ENCODE measurements at regions not wholly inside any gene's neighbourhood (a gene's known extent, or its start where the extent isn't known, plus 50 kb on each side); places are given as distances from the start of the nearest gene placed in this dataset.

DNA sequence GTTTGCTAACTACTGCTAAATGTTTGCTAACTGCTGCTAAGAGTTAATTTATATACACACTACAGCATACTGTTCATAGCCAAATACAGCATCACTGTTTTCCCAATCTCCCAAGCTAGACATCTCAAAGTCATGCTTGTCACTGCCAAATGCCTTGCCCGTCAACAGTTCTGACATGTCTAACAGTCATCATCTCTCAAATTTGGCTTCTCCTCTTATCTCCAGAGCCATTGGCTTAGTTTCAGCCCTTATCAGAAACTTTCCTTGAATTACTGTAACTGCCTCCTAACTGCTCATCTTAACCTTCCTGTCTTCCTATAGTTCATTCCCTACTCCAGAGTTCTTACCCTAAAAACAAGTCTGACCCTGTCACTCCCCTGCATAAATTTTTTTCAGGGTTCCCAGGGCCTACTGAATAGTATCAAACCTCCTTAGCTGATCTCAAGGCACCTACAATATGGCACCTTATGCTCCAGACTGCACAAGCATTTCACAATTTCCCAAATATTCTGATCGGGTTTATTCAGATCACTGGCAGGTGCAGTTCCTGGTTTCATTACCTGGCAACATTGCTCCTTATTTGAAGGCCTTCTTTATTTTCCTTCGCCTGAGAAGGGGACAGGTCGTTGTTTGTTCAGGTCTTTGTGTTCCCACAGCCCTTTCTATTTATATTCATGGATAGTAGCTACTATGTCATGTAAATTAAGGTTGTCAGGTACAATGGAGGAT is 55.9 kb upstream of the ANKRD55 start:
- H4K20me1 ChIP-seq (ENCODE audit: insufficient read depth): no peaks in the 10 kb centered on the region
- peak overlapping the region in 1 of 2 experiments; percentile 50; a peak in 2 of 4 replicates for H3K27ac ChIP-seq (ENCODE audit: low read depth in 2 of 2, low read length in 1 of 2)
- DNase-seq: no peak
- 80% methylated on average over 4 of the region's 4 CpGs for WGBS (ENCODE audit: low lambda C conversion rate)
- peaks cover 15% of the 10 kb centered on the region for H3F3A ChIP-seq (replicated peaks; ENCODE audit: insufficient read depth)
- ChIA-PET POLR2A (no interaction called here), CTCF (interaction anchor here (1.3 to 2.6 kb wide), 3 partner anchors 15 to 549 kb away, joined by 4 to 6 read pairs (median 6); no protein-coding TSS in a partner anchor)
- H3K4me1 ChIP-seq (ENCODE audit: control insufficient read depth in 1 of 2, insufficient read depth in 2 of 2, low read depth in 1 of 2, low read length in 1 of 2): peaks cover 9 to 20% of the 10 kb centered on the region in 2 experiments
- H3K4me3 ChIP-seq (ENCODE audit: low read depth in 2 of 2, low read length in 1 of 2): no peak overlapping the region
- H3K9me2 ChIP-seq: no peaks in the 10 kb centered on the region
- no peaks in the 10 kb centered on the region for H3K9me3 ChIP-seq
- H3K27me3 ChIP-seq (ENCODE audit: insufficient read depth): no peaks in the 10 kb centered on the region
- H3K4me2 ChIP-seq: no peak overlapping the region
- no peaks in the 10 kb centered on the region for H3K79me2 ChIP-seq (ENCODE audit: insufficient read depth)
- H3K36me3 ChIP-seq (replicated peaks in 1 of 2; ENCODE audit: control insufficient read depth in 1 of 2, insufficient read depth in 2 of 2, low read length in 1 of 2): no peaks in the 10 kb centered on the region
- no peak overlapping the region for H3K9ac ChIP-seq
- H2AFZ ChIP-seq (ENCODE audit: low read depth): no peak overlapping the region
- no peak for TF ChIP-seq NRF1 (IDR thresholded peaks at IDR 0.05; ENCODE audit: low read depth, low read length)
- TF ChIP-seq, protein P1, sequence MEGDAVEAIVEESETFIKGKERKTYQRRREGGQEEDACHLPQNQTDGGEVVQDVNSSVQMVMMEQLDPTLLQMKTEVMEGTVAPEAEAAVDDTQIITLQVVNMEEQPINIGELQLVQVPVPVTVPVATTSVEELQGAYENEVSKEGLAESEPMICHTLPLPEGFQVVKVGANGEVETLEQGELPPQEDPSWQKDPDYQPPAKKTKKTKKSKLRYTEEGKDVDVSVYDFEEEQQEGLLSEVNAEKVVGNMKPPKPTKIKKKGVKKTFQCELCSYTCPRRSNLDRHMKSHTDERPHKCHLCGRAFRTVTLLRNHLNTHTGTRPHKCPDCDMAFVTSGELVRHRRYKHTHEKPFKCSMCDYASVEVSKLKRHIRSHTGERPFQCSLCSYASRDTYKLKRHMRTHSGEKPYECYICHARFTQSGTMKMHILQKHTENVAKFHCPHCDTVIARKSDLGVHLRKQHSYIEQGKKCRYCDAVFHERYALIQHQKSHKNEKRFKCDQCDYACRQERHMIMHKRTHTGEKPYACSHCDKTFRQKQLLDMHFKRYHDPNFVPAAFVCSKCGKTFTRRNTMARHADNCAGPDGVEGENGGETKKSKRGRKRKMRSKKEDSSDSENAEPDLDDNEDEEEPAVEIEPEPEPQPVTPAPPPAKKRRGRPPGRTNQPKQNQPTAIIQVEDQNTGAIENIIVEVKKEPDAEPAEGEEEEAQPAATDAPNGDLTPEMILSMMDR (IDR thresholded peaks at IDR 0.05): no peak
- no peak for TF ChIP-seq TAF1 (IDR thresholded peaks at IDR 0.05; ENCODE audit: borderline replicate concordance, low read depth, low read length)
- no peak for TF ChIP-seq JUND (IDR thresholded peaks at IDR 0.05)
- TF ChIP-seq TEAD4 (IDR thresholded peaks at IDR 0.05; ENCODE audit: borderline replicate concordance, insufficient read depth): no peak
- TF ChIP-seq, protein P2, sequence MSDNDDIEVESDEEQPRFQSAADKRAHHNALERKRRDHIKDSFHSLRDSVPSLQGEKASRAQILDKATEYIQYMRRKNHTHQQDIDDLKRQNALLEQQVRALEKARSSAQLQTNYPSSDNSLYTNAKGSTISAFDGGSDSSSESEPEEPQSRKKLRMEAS (IDR thresholded peaks at IDR 0.05; ENCODE audit: low read depth): no peak

DNA sequence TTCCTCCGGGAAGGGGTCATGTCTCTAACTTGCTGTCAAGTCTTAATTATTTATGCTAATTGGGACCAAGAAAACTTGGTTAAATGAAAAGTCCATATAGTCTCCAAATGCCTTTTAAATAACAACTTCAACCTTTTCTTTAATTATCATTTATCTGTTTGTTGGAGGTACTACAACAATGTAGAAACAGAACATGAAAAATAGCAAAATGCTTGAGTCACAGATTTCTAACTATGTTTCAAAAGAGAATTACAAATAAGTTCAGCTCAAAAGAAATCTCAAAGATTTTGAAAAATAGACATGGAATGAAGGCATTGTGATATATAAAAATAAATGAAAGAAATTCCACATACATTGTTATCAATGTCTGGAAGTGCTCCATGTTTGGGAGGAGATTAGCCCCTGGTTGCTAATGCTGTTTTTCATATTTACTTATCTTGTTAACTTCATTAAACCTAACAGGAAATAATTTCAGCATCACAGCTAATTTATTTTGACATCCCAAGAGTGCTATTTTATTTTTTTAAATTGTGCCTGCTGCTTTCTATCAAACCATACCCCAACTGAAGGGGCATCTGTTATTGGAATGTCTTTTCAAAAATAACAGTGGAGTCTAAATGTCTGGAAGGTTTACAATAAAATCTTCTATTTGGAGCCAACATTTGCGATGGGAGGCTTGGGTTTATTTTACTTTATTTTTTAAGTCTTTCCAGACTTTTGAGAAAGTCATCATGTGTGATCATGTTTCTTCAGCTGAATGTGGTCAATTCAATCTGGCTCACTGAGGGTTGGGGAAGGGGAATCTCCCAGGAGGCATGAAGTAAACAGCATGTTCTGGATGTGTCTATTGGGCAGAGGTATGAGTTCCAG is 53.1 kb upstream of the ANKRD55 start:
- 52% methylated on average over 2 of the region's 2 CpGs for WGBS (ENCODE audit: low lambda C conversion rate)
- H3K79me2 ChIP-seq (ENCODE audit: insufficient read depth): no peaks in the 10 kb centered on the region
- H3K27me3 ChIP-seq (ENCODE audit: insufficient read depth): no peaks in the 10 kb centered on the region
- POLR2A ChIA-PET: no interaction called here
- CTCF ChIA-PET: interaction anchor here (0.6 to 2.0 kb wide), 3 partner anchors 16 to 552 kb away, joined by 3 to 8 read pairs (median 5); no protein-coding TSS in a partner anchor
- no peaks in the 10 kb centered on the region for H3K9me3 ChIP-seq
- peaks cover 15 to 28% of the 10 kb centered on the region in 2 experiments for H3K4me1 ChIP-seq (ENCODE audit: control insufficient read depth in 1 of 2, insufficient read depth in 2 of 2, low read depth in 1 of 2, low read length in 1 of 2)
- peaks cover 19% of the 10 kb centered on the region for H3F3A ChIP-seq (replicated peaks; ENCODE audit: insufficient read depth)
- H4K20me1 ChIP-seq (ENCODE audit: insufficient read depth): no peaks in the 10 kb centered on the region
- peak overlapping the region; percentile 79 to 93 for H3K27ac ChIP-seq (ENCODE audit: low read depth in 2 of 2, low read length in 1 of 2)
- DNase-seq: peak; percentile 82
- H2AFZ ChIP-seq (ENCODE audit: low read depth): no peak overlapping the region
- no peaks in the 10 kb centered on the region for H3K9me2 ChIP-seq
- H3K36me3 ChIP-seq (replicated peaks in 1 of 2; ENCODE audit: control insufficient read depth in 1 of 2, insufficient read depth in 2 of 2, low read length in 1 of 2): no peaks in the 10 kb centered on the region
- H3K9ac ChIP-seq: no peak overlapping the region
- H3K4me3 ChIP-seq (ENCODE audit: low read depth in 2 of 2, low read length in 1 of 2): no peak overlapping the region
- H3K4me2 ChIP-seq: peak overlapping the region; percentile 45; the same call in 1 of the 2 replicates
- TF ChIP-seq, protein P1 (IDR thresholded peaks at IDR 0.05): no peak
- TF ChIP-seq ELF1 (IDR thresholded peaks at IDR 0.05): no peak
- no peak for TF ChIP-seq RFX5 (IDR thresholded peaks at IDR 0.05; ENCODE audit: low read length)
- no peak for TF ChIP-seq MXI1 (IDR thresholded peaks at IDR 0.05; ENCODE audit: low read depth, low read length)
- TF ChIP-seq SMC3 (IDR thresholded peaks at IDR 0.05; ENCODE audit: low read depth, low read length): no peak
- no peak for TF ChIP-seq MEF2A (IDR thresholded peaks at IDR 0.05; ENCODE audit: borderline replicate concordance, low read depth)
- peak; percentile 44; the same call in 1 of the 2 replicates for TF ChIP-seq SIN3A (IDR thresholded peaks at IDR 0.05; ENCODE audit: borderline replicate concordance, low read depth, low read length)
- TF ChIP-seq TEAD4 (IDR thresholded peaks at IDR 0.05; ENCODE audit: borderline replicate concordance, insufficient read depth): peak; percentile 89
- no peak for TF ChIP-seq RXRA (IDR thresholded peaks at IDR 0.05; ENCODE audit: borderline replicate concordance, low read depth)
- 0 out of 2 replicates have a peak, but pooled peaks have one; percentile 55 for TF ChIP-seq NFIC (IDR thresholded peaks at IDR 0.05; ENCODE audit: borderline replicate concordance)
- peak; percentile 63 for TF ChIP-seq JUND (IDR thresholded peaks at IDR 0.05)
- no peak for TF ChIP-seq NRF1 (IDR thresholded peaks at IDR 0.05; ENCODE audit: low read depth, low read length)
- TF ChIP-seq FOXJ3 (CRISPR knock-in tag; IDR thresholded peaks at IDR 0.05): peak; percentile 86; the same call in 1 of the 2 replicates
- TF ChIP-seq, protein P3, sequence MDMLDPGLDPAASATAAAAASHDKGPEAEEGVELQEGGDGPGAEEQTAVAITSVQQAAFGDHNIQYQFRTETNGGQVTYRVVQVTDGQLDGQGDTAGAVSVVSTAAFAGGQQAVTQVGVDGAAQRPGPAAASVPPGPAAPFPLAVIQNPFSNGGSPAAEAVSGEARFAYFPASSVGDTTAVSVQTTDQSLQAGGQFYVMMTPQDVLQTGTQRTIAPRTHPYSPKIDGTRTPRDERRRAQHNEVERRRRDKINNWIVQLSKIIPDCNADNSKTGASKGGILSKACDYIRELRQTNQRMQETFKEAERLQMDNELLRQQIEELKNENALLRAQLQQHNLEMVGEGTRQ (IDR thresholded peaks at IDR 0.05; ENCODE audit: borderline replicate concordance, low read depth, low read length): no peak
- peak; percentile 74 for TF ChIP-seq FOXM1 (IDR thresholded peaks at IDR 0.05; ENCODE audit: low read depth)
